Hepatocyte (in vitro differentiated cells): ENCODE measurements at regions not wholly inside any gene's neighbourhood (a gene's known extent, or its start where the extent isn't known, plus 50 kb on each side); places are given as distances from the start of the nearest gene placed in this dataset.

Source experiments
- DNase-seq: peaks from one replicate; pipeline ENCODE4 v3.0.0-alpha.2; 2016; ENCODE audit warnings: low spot score
- H2AFZ ChIP-seq: fragments of 200-600 bp; sonication (generic); 2 replicates; pipeline ENCODE4 v1.6.0; 2016; ENCODE audit warnings: antibody characterized with exemption, mild to moderate bottlenecking
- H3K27ac ChIP-seq: fragments of 200-600 bp; sonication (generic); 2 replicates; pipeline ENCODE4 v1.5.1; 2016; ENCODE audit warnings: mild to moderate bottlenecking
- H3K27me3 ChIP-seq: fragments of 200-600 bp; sonication (generic); 2 replicates; pipeline ENCODE4 v1.6.1; 2016
- H3K36me3 ChIP-seq: fragments of 200-600 bp; sonication (generic); replicated peaks from 2 replicates; pipeline ENCODE4 v1.5.1; 2016; ENCODE audit warnings: low read depth; ENCODE audit not compliant: insufficient read depth
- H3K4me1 ChIP-seq: fragments of 200-600 bp; sonication (generic); 2 replicates; pipeline ENCODE4 v1.5.1; 2016; ENCODE audit warnings: mild to moderate bottlenecking, moderate library complexity; ENCODE audit not compliant: insufficient read depth
- H3K4me2 ChIP-seq: fragments of 200-600 bp; sonication (generic); 2 replicates; pipeline ENCODE4 v1.6.0; 2016
- H3K4me3 ChIP-seq: fragments of 200-600 bp; sonication (generic); 2 replicates; pipeline ENCODE4 v1.5.1; 2016; ENCODE audit warnings: mild to moderate bottlenecking
- H3K79me2 ChIP-seq: fragments of 200-600 bp; sonication (generic); 2 replicates; pipeline ENCODE4 v1.6.0; 2017; ENCODE audit warnings: mild to moderate bottlenecking
- H3K9me2 ChIP-seq: fragments of 200-600 bp; sonication (generic); replicated peaks from 2 replicates; pipeline ENCODE4 v1.6.0; 2017; ENCODE audit warnings: mild to moderate bottlenecking; ENCODE audit not compliant: insufficient read depth
- H3K9me3 ChIP-seq: fragments of 200-600 bp; sonication (generic); 2 replicates; pipeline ENCODE4 v1.5.1; 2016; ENCODE audit warnings: low read depth, mild to moderate bottlenecking
- H4K20me1 ChIP-seq: fragments of 200-600 bp; sonication (generic); 2 replicates; pipeline ENCODE4 v1.6.0; 2016; ENCODE audit warnings: mild to moderate bottlenecking; ENCODE audit not compliant: insufficient read depth, poor library complexity, severe bottlenecking
- CTCF ChIP-seq: fragments of 200-600 bp; sonication (generic); IDR thresholded peaks from 2 replicates; pipeline ENCODE4 v1.5.1; 2016; ENCODE audit warnings: antibody characterized with exemption, mild to moderate bottlenecking; ENCODE audit not compliant: poor library complexity
- EZH2 ChIP-seq: fragments of 200-600 bp; sonication (generic); IDR thresholded peaks from 2 replicates; pipeline ENCODE4 v1.6.1; 2016; ENCODE audit warnings: antibody characterized with exemption, mild to moderate bottlenecking, borderline replicate concordance
- EZH2phosphoT487 ChIP-seq: fragments of 200-600 bp; sonication (generic); IDR thresholded peaks from one replicate; pipeline ENCODE4 v1.6.1; 2018; ENCODE audit warnings: antibody characterized with exemption, mild to moderate bottlenecking, low read depth, moderate library complexity; ENCODE audit not compliant: unreplicated experiment, severe bottlenecking
- WGBS: methylation state at CpG from one replicate; pipeline ENCODE4 v1.1.6; 2016; ENCODE audit warnings: low lambda C conversion rate; ENCODE audit errors: missing lambda C conversion rate; 5-methylcytosine and 5-hydroxymethylcytosine counted together

- Histone ChIP-seq H3K36me3 (no peaks in the 10 kb centered on the region), H3K9me2 (no peaks in the 10 kb centered on the region), H3K27ac (no peak overlapping the region), H3K4me3 (no peak overlapping the region), H3K4me2 (no peak overlapping the region), H4K20me1 (no peaks in the 10 kb centered on the region), H3K79me2 (no peaks in the 10 kb centered on the region), H3K27me3 (peaks cover 34% of the 10 kb centered on the region), H3K9me3 (no peaks in the 10 kb centered on the region), H3K4me1 (no peaks in the 10 kb centered on the region), H2AFZ (no peak overlapping the region)
- WGBS = 42% methylated on average over 4 of the region's 4 CpGs
- no peak for DNase-seq
- TF ChIP-seq CTCF (no peak), EZH2phosphoT487 (no peak), EZH2 (no peak)
These were observed 139.8 kb downstream of the ENGASE start for GRCh38 chr17:79214459-79214858.

- no peaks in the 10 kb centered on the region for H3K9me2 ChIP-seq
- no peaks in the 10 kb centered on the region for H3K36me3 ChIP-seq
- TF ChIP-seq EZH2 (no peak), EZH2phosphoT487 (no peak), CTCF (no peak)
- H2AFZ ChIP-seq = no peak overlapping the region
- no peaks in the 10 kb centered on the region for H4K20me1 ChIP-seq
- WGBS = 89% methylated on average over 5 of the region's 10 CpGs
- DNase-seq = no peak
- no peak overlapping the region for H3K4me2 ChIP-seq
- peaks cover 27% of the 10 kb centered on the region for H3K27me3 ChIP-seq
- no peak overlapping the region for H3K27ac ChIP-seq
- H3K4me1 ChIP-seq = no peaks in the 10 kb centered on the region
- no peaks in the 10 kb centered on the region for H3K9me3 ChIP-seq
- H3K79me2 ChIP-seq = no peaks in the 10 kb centered on the region
- no peak overlapping the region for H3K4me3 ChIP-seq
These were observed 138.7 kb downstream of the ENGASE start for GRCh38 chr17:79213305-79213704.

- no peak for DNase-seq
- TF ChIP-seq EZH2 (no peak), CTCF (no peak), EZH2phosphoT487 (no peak)
- Histone ChIP-seq H3K79me2 (no peaks in the 10 kb centered on the region), H3K4me2 (no peak overlapping the region), H3K36me3 (no peaks in the 10 kb centered on the region), H3K27me3 (peaks cover 36% of the 10 kb centered on the region), H4K20me1 (no peaks in the 10 kb centered on the region), H3K4me3 (no peak overlapping the region), H3K4me1 (no peaks in the 10 kb centered on the region), H2AFZ (no peak overlapping the region), H3K9me3 (no peaks in the 10 kb centered on the region), H3K9me2 (no peaks in the 10 kb centered on the region), H3K27ac (no peak overlapping the region)
- 50% methylated on average over 14 of the region's 15 CpGs for WGBS
These were observed 137.8 kb downstream of the ENGASE start for GRCh38 chr17:79212149-79213087.
